Erythroblast (primary cell): ENCODE measurements at regions not wholly inside any gene's neighbourhood (a gene's known extent, or its start where the extent isn't known, plus 50 kb on each side); places are given as distances from the start of the nearest gene placed in this dataset.

ENCODE experiments used
- GATA1 ChIP-seq: IDR thresholded peaks from 2 replicates; pipeline ENCODE4 v1.6.1; 2011; ENCODE audit warnings: low read depth, mild to moderate bottlenecking, control low read depth, low read length, moderate library complexity
- POLR2A ChIP-seq: IDR thresholded peaks from 2 replicates; pipeline ENCODE4 v1.6.1; 2011; ENCODE audit warnings: mild to moderate bottlenecking, low read length

- TF ChIP-seq POLR2A (no peak), GATA1 (no peak)
Measured at GRCh38 chr9:38227656-38228055, 158.6 kb upstream of the SHB start.
